A673 (cell line): ENCODE measurements at regions not wholly inside any gene's neighbourhood (a gene's known extent, or its start where the extent isn't known, plus 50 kb on each side); places are given as distances from the start of the nearest gene placed in this dataset.

Experiments used
- EZH2 ChIP-seq: fragments of 200-600 bp; sonication (generic); IDR thresholded peaks from 2 replicates; pipeline ENCODE4 v1.6.1; 2017; ENCODE audit warnings: borderline replicate concordance, low read depth, mild to moderate bottlenecking, mixed read lengths, antibody characterized with exemption, low read length; ENCODE audit not compliant: poor library complexity, severe bottlenecking
- TF ChIP-seq, protein P1 (sequence below): fragments of 300-800, 200-600 bp; sonication (generic); conservative IDR thresholded peaks from 2 replicates; pipeline ENCODE4 v1.5.1; 2017; ENCODE audit warnings: low read depth, mild to moderate bottlenecking, antibody characterized with exemption, low read length, moderate library complexity, mixed read lengths

DNA sequence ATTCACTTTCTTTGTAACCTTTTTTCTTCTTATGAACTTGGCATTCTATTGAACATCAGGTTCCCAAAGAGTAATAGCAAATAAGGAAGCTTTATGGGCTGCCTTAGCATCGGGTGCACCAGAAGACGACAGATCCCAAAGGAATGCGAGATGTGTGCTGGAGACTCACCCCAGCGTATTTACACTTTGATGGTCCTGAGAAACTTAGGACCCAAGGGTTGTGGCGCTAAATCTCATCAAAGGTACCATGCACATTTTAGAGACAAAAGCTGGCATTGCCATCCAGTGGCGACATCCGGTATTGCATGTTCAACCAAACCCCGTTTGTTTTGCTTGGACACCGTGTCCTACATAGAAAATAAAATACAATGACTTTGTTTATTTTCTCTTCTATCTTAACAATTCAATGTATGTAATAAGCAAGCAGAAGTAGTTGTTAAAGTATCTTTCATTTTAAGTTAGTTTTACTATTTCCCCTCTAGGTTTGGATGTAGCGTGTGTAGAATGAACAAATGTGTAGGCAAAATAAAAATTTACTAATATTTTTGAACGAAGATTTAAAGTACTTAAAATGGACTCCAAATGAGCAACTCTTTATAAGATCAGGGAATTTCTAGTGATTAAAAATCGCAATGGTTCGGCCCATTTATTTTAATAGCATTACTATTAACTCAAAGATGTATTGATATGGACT is 1154.8 kb downstream of the GATA3 start:
- TF ChIP-seq, protein P1, sequence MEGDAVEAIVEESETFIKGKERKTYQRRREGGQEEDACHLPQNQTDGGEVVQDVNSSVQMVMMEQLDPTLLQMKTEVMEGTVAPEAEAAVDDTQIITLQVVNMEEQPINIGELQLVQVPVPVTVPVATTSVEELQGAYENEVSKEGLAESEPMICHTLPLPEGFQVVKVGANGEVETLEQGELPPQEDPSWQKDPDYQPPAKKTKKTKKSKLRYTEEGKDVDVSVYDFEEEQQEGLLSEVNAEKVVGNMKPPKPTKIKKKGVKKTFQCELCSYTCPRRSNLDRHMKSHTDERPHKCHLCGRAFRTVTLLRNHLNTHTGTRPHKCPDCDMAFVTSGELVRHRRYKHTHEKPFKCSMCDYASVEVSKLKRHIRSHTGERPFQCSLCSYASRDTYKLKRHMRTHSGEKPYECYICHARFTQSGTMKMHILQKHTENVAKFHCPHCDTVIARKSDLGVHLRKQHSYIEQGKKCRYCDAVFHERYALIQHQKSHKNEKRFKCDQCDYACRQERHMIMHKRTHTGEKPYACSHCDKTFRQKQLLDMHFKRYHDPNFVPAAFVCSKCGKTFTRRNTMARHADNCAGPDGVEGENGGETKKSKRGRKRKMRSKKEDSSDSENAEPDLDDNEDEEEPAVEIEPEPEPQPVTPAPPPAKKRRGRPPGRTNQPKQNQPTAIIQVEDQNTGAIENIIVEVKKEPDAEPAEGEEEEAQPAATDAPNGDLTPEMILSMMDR, result peak; percentile 88
- no peak for TF ChIP-seq EZH2
